ENCODE measurements at regions not wholly inside any gene's neighbourhood (a gene's known extent, or its start where the extent isn't known, plus 50 kb on each side); places are given as distances from the start of the nearest gene placed in this dataset.

GRCh38 chr13:105737688-105738087 lies 797.8 kb downstream of the EFNB2 start:
- H3K9me3 ChIP-seq = no peaks in the 10 kb centered on the region
- H3K36me3 ChIP-seq = no peaks in the 10 kb centered on the region
- no peak for DNase-seq (ENCODE audit: low spot score in 2 of 2)
- H3K4me1 ChIP-seq = no peaks in the 10 kb centered on the region
- TF ChIP-seq POLR2AphosphoS5 (IDR thresholded peaks at IDR 0.05) (no peak), POLR2A (IDR thresholded peaks at IDR 0.05) (no peak), CTCF (IDR thresholded peaks at IDR 0.05) (no peak)
- no peak overlapping the region for H3K4me3 ChIP-seq
- H3K27ac ChIP-seq = no peak overlapping the region
- intact Hi-C loops (cut with DNase I; ENCODE audit: low total_unique reads) = no loop called here
- H3K27me3 ChIP-seq = no peaks in the 10 kb centered on the region

DNA sequence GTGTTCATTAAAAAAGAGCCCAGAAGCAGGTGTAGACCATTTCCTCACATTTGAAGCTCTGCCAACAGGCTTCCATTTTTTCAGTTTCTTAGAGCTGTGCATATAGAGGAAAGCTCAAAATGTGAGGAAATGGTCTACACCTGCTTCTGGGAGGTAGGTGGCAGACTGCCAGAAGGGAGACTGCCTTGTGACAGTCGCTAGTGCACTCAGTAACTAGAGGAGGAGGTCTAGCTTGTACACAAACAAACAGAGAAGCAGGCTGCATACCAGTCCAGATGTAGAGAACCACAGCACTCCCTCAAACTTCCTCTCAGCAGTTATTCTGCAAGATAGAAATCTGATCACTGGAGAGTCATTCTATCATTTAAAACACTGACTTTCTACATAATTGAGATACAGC lies 800.2 kb downstream of the EFNB2 start:
- TF ChIP-seq POLR2A (IDR thresholded peaks at IDR 0.05) = no peak
- no peak for TF ChIP-seq POLR2AphosphoS5 (IDR thresholded peaks at IDR 0.05)
- TF ChIP-seq CTCF (IDR thresholded peaks at IDR 0.05) = no peak
- no peak for DNase-seq (ENCODE audit: low spot score in 2 of 2)
- no peak overlapping the region for H3K27ac ChIP-seq
- intact Hi-C loops (cut with DNase I; ENCODE audit: low total_unique reads) = no loop called here
- no peaks in the 10 kb centered on the region for H3K36me3 ChIP-seq
- no peaks in the 10 kb centered on the region for H3K27me3 ChIP-seq
- no peak overlapping the region for H3K4me3 ChIP-seq
- H3K4me1 ChIP-seq = no peaks in the 10 kb centered on the region
- H3K9me3 ChIP-seq = no peaks in the 10 kb centered on the region

GRCh38 chr13:105732806-105733529 lies 802.5 kb downstream of the EFNB2 start:
- intact Hi-C loops (cut with DNase I; ENCODE audit: low total_unique reads) = no loop called here
- Histone ChIP-seq H3K27ac (no peak overlapping the region), H3K27me3 (no peaks in the 10 kb centered on the region), H3K9me3 (no peaks in the 10 kb centered on the region), H3K4me1 (no peaks in the 10 kb centered on the region), H3K36me3 (no peaks in the 10 kb centered on the region), H3K4me3 (no peak overlapping the region)
- TF ChIP-seq CTCF (IDR thresholded peaks at IDR 0.05) (no peak), POLR2AphosphoS5 (IDR thresholded peaks at IDR 0.05) (no peak), POLR2A (IDR thresholded peaks at IDR 0.05) (no peak)
- no peak for DNase-seq (ENCODE audit: low spot score in 2 of 2)

- Histone ChIP-seq H3K27ac (no peak overlapping the region), H3K27me3 (no peaks in the 10 kb centered on the region), H3K4me1 (no peaks in the 10 kb centered on the region), H3K36me3 (no peaks in the 10 kb centered on the region), H3K9me3 (no peaks in the 10 kb centered on the region), H3K4me3 (no peak overlapping the region)
- TF ChIP-seq POLR2A (IDR thresholded peaks at IDR 0.05) = no peak
- no peak for TF ChIP-seq CTCF (IDR thresholded peaks at IDR 0.05)
- TF ChIP-seq POLR2AphosphoS5 (IDR thresholded peaks at IDR 0.05) = no peak
- intact Hi-C loops (cut with DNase I; ENCODE audit: low total_unique reads) = no loop called here
- no peak for DNase-seq (ENCODE audit: low spot score in 2 of 2)
Measured at GRCh38 chr13:105725887-105726286, 809.6 kb downstream of the EFNB2 start.

DNA sequence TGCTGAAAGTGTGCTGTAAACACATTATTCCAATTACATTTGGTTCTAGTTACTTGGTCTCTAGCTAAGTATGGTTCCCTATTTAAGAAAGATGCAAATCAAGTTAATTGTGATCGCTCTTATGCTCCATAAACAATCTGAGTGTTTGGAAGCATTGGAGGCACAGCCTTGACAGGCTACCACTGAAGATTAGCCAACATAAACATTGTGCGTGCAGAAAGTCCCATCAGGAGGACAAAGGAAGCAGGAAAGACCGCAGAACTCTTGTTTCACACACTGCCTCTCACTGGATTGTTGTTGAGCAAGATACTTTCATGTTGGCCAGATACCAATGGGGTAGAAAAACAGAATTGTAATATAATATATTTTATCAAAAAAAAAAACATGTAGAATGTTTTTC lies 814.4 kb downstream of the EFNB2 start:
- no peak for TF ChIP-seq POLR2AphosphoS5 (IDR thresholded peaks at IDR 0.05)
- TF ChIP-seq CTCF (IDR thresholded peaks at IDR 0.05) = no peak
- no peak for TF ChIP-seq POLR2A (IDR thresholded peaks at IDR 0.05)
- no peaks in the 10 kb centered on the region for H3K27me3 ChIP-seq
- H3K4me1 ChIP-seq = no peaks in the 10 kb centered on the region
- no peaks in the 10 kb centered on the region for H3K36me3 ChIP-seq
- H3K4me3 ChIP-seq = no peak overlapping the region
- no peak overlapping the region for H3K27ac ChIP-seq
- intact Hi-C loops (cut with DNase I; ENCODE audit: low total_unique reads) = no loop called here
- DNase-seq (ENCODE audit: low spot score in 2 of 2) = no peak
- no peaks in the 10 kb centered on the region for H3K9me3 ChIP-seq

Measured in breast epithelium (tissue), 4 donors.